Gastroesophageal sphincter (tissue), 3 donors: ENCODE measurements at regions not wholly inside any gene's neighbourhood (a gene's known extent, or its start where the extent isn't known, plus 50 kb on each side); places are given as distances from the start of the nearest gene placed in this dataset.

Experiments used
- EP300 ChIP-seq: sonication (generic); formaldehyde crosslinking; IDR thresholded peaks from one replicate; pipeline ENCODE4 v1.6.1; 2017; ENCODE audit warnings: antibody characterized with exemption, mild to moderate bottlenecking
- POLR2A ChIP-seq, 2 donors: fragments of 450-650 bp; IDR thresholded peaks; one replicate each; pipeline ENCODE4 v1.6.1; 2017; ENCODE audit warnings: antibody characterized with exemption in 2 of 2, mild to moderate bottlenecking in 2 of 2, moderate library complexity in 1 of 2
- TF ChIP-seq, protein P1 (sequence below), 4 experiments: fragments of 200-600 bp in 2 of 4; fragments of 450-650 bp in 2 of 4; sonication (generic) in 1 of 4; IDR thresholded peaks; one replicate each; pipeline ENCODE4 v1.5.1; 2017 to 2019; ENCODE audit warnings: antibody characterized with exemption in 4 of 4, mild to moderate bottlenecking in 2 of 4, moderate library complexity in 2 of 4

DNA sequence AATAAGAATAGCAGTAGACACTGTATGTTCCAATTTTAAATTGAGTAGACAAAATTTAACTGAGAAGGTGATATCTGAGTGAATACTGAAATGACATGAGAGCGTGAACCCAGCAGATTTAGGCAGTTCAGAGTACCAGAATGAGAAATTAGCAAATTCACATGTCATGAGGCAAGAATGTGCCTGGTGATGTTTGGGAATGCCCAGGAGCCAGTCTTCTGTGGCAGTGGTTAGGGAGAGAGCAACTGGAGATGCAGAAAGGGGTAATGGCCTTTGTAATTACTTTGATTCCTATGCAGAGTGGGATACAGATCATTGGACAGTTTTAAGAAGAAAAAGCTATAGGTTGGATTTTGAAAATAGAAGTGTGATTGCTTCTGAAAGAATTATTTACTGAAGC, 621.9 kb downstream of the TECRL start:
- TF ChIP-seq, protein P1, sequence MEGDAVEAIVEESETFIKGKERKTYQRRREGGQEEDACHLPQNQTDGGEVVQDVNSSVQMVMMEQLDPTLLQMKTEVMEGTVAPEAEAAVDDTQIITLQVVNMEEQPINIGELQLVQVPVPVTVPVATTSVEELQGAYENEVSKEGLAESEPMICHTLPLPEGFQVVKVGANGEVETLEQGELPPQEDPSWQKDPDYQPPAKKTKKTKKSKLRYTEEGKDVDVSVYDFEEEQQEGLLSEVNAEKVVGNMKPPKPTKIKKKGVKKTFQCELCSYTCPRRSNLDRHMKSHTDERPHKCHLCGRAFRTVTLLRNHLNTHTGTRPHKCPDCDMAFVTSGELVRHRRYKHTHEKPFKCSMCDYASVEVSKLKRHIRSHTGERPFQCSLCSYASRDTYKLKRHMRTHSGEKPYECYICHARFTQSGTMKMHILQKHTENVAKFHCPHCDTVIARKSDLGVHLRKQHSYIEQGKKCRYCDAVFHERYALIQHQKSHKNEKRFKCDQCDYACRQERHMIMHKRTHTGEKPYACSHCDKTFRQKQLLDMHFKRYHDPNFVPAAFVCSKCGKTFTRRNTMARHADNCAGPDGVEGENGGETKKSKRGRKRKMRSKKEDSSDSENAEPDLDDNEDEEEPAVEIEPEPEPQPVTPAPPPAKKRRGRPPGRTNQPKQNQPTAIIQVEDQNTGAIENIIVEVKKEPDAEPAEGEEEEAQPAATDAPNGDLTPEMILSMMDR (IDR thresholded peaks at IDR 0.05): no peak
- TF ChIP-seq POLR2A (IDR thresholded peaks at IDR 0.05) (no peak), EP300 (no peak)
